Activated CD4-positive, alpha-beta memory T cell treated with anti-CD3 and anti-CD28 coated beads, Interleukin-2, amount 10 ng/mL, durations not matched to agents 7 days and 5 days (primary cell): ENCODE measurements at regions not wholly inside any gene's neighbourhood (a gene's known extent, or its start where the extent isn't known, plus 50 kb on each side); places are given as distances from the start of the nearest gene placed in this dataset.
"Not testable (repeated sequence)": the region's sequence is repeated elsewhere in the genome, so short reads cannot be mapped to it uniquely, and the experiment has no call there.

Experiments
- CTCF ChIA-PET: fragments of 350-600 bp; sonication (Branson Sonifier 250); formaldehyde crosslinking; loops from one replicate; lab custom pipeline; 2021; ENCODE audit warnings: antibody characterized with exemption, inconsistent platforms; lab: Charles Lee
- POLR2A ChIA-PET: fragments of 350-600 bp; sonication (Branson Sonifier 250); formaldehyde crosslinking; loops from one replicate; lab custom pipeline; 2021; ENCODE audit warnings: antibody characterized with exemption; lab: Charles Lee
- DNase-seq: peaks from one replicate; pipeline ENCODE4 v3.0.0-alpha.2; 2020
- H3K27ac Mint-ChIP-seq: one replicate; pipeline ENCODE4 v1.8.0; 2021; ENCODE audit warnings: mild to moderate bottlenecking, mixed read lengths
- H3K27me3 Mint-ChIP-seq: one replicate; pipeline ENCODE4 v1.8.0; 2021; ENCODE audit warnings: mixed read lengths
- H3K36me3 Mint-ChIP-seq: one replicate; pipeline ENCODE4 v1.8.0; 2021; ENCODE audit warnings: low read depth, mixed read lengths
- H3K4me1 Mint-ChIP-seq: one replicate; pipeline ENCODE4 v1.8.0; 2021; ENCODE audit warnings: mixed read lengths
- H3K4me3 Mint-ChIP-seq: one replicate; pipeline ENCODE4 v1.8.0; 2021; ENCODE audit warnings: mild to moderate bottlenecking, mixed read lengths
- H3K9me3 Mint-ChIP-seq: one replicate; pipeline ENCODE4 v1.8.0; 2021; ENCODE audit warnings: mixed read lengths

DNA sequence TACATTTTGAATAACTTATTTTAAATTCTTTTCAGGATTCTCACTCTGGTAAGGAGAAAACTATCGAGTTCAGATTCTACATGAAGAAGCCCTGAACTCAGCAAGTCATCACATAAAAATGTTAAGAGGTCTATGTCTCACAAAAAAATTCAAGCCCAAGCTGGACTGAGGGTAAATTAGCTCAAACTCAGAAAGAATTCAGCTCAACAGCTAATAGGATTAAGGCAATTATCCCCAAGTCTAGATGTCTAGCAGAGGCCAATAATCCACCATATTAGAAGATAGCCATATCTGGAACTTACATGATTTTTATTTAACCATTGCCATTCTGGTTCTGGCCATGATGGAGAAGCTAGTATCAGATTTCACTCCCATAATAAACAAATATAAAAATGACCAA lies 909.7 kb downstream of the PLOD2 start:
- H3K4me3 Mint-ChIP-seq = no peak overlapping the region
- H3K27me3 Mint-ChIP-seq = no peaks in the 10 kb centered on the region

DNA sequence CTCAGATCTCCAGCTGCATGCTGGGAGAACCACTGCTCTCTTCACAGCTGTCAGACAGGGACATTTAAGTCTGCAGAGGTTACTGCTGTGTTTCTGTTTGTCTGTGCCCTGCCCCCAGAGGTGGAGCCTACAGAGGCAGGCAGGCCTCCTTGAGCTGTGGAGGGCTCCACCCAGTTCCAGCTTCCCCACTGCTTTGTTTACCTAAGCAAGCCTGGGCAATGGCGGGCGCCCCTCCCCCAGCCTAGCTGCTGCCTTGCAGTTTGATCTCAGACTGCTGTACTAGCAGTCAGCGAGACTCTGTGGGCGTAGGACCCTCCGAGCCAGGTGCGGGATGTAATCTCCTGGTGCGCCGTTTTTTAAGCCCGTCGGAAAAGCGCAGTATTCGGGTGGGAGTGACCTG lies 903.0 kb downstream of the PLOD2 start:
- DNase-seq, H3K27me3 Mint-ChIP-seq, H3K4me3 Mint-ChIP-seq, H3K36me3 Mint-ChIP-seq, H3K9me3 Mint-ChIP-seq, CTCF ChIA-PET, H3K4me1 Mint-ChIP-seq, H3K27ac Mint-ChIP-seq, POLR2A ChIA-PET: not testable (repeated sequence)

More for the DNA sequence above, 909.7 kb downstream of the PLOD2 start:
- H3K36me3 Mint-ChIP-seq = no peaks in the 10 kb centered on the region
- no peak overlapping the region for H3K27ac Mint-ChIP-seq
- no peaks in the 10 kb centered on the region for H3K4me1 Mint-ChIP-seq
- DNase-seq = no peak
- POLR2A ChIA-PET = no interaction called here
- CTCF ChIA-PET = no interaction called here
- H3K9me3 Mint-ChIP-seq = peaks cover 15% of the 10 kb centered on the region

DNA sequence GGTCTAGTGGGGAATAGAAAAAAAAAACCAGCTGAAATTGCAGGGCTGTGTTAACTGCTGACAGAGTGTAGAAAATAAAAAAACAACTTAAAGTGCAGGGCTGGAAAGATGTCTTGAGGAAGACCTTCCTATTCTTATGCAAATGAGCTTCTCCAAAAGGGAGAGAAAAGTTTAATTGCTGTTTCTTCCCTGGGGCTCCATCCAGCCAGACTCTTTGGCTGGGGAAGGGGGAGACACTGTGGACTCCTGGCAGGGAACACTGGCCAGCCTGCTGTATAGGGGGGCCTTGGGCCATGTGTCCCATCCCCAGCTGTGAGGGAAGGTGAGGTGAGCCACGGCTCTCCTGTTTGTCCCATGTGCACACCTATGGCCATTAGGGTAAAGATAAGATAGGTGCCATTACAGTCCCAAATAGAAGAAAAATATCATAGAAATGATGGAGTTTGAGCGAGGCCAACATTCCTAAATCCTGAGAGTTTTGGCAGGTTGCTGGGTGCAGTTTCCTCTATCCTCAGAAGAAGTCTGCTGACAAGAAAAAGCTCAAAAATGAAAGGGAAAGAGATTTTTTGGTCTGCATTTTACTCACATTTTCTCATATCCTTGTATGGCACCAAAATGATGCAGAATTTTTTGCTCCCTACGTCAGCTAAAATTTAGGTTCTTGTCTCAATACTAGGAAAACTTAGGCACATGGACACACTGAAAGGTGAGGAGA lies 901.7 kb downstream of the PLOD2 start:
- H3K4me1 Mint-ChIP-seq = no peaks in the 10 kb centered on the region
- no peaks in the 10 kb centered on the region for H3K27me3 Mint-ChIP-seq
- no peaks in the 10 kb centered on the region for H3K36me3 Mint-ChIP-seq
- CTCF ChIA-PET = no interaction called here
- H3K9me3 Mint-ChIP-seq = peaks cover 2% of the 10 kb centered on the region
- H3K27ac Mint-ChIP-seq = no peak overlapping the region
- DNase-seq = no peak
- POLR2A ChIA-PET = no interaction called here
- no peak overlapping the region for H3K4me3 Mint-ChIP-seq

DNA sequence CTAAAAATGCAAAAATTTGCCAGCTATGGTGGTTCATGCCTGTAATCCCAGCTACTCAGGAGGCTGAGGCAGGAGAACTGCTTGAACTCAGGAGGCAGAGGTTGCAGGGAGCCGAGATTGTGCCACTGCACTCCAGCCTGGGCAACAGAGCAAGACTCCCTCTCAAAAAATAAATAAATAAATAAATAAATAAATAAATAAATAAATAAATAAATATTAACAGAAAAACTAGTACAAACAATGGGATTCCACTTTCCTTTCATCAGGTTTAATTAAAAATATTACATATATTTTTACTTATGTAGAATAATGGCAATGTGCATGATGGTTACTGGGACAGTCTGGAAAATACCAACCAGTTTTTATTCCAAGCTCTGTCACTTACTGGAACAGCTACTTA lies 897.5 kb downstream of the PLOD2 start:
- POLR2A ChIA-PET, CTCF ChIA-PET, H3K27me3 Mint-ChIP-seq, H3K27ac Mint-ChIP-seq, H3K9me3 Mint-ChIP-seq, H3K36me3 Mint-ChIP-seq, H3K4me3 Mint-ChIP-seq, H3K4me1 Mint-ChIP-seq, DNase-seq: not testable (repeated sequence)

DNA sequence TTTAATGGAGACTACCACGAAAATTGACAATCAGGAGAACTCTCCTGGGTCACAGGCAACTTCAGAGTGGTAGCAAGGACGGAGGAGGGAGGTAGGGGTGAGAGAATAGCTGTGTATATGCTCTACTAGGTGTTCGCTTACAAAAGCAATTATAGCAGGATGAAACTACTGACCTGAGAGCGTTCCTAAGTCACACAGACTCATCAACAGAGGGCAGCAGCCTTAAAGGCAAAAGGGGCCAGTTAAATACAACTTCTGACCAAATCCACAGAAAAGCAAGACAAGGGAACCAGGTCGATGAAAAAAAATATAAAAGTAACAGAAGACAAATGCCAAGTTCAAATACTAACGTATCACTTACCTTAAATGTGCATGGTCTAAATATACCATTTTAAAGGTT lies 894.6 kb downstream of the PLOD2 start:
- ChIA-PET POLR2A (no interaction called here), CTCF (no interaction called here)
- no peak for DNase-seq
- no peaks in the 10 kb centered on the region for H3K4me1 Mint-ChIP-seq
- no peaks in the 10 kb centered on the region for H3K36me3 Mint-ChIP-seq
- H3K4me3 Mint-ChIP-seq = no peak overlapping the region
- no peak overlapping the region for H3K27ac Mint-ChIP-seq
- H3K27me3 Mint-ChIP-seq = no peaks in the 10 kb centered on the region
- peaks cover 2% of the 10 kb centered on the region for H3K9me3 Mint-ChIP-seq

DNA sequence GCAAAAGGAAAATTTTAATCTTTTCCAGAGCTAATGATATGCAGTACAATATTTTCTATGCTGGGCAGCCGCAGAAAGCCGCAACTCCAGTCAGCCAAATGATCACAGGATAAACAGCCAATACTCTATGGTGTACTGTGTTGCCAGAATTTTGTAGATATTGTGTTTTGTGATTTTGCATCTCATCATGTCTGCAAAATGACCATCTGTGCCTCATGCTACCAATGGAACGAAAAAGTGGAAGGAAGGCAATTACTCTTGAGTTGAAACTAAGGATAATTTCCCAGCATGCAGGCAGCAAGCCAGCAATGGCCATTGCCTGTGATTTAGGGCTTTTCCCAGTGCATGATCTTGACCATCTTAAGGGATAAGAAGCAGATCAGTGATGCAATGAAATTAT lies 891.9 kb downstream of the PLOD2 start:
- Mint-ChIP-seq H3K27me3 (no peaks in the 10 kb centered on the region), H3K4me1 (no peaks in the 10 kb centered on the region), H3K4me3 (no peak overlapping the region), H3K27ac (no peak overlapping the region), H3K36me3 (no peaks in the 10 kb centered on the region), H3K9me3 (peaks cover 2% of the 10 kb centered on the region)
- ChIA-PET CTCF (no interaction called here), POLR2A (no interaction called here)
- no peak for DNase-seq

DNA sequence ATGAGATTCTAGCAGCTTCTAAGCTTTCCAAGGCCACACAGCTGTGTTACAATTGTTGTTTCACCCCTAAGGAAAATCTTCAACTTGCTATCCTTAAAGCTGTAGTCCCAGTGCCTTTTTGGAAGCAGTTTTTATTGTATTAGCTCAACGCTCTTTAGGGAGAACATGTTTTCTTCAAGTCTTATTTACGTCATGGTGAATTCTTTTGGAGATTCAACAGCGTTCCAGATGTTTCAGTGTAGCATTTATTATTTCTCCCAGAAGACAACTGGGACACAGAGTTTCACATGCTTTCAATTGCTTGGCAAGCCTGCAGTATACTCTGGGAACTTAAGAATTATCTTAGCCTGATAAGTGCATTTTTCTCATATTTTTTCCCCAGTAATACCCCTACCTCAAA lies 888.3 kb downstream of the PLOD2 start:
- ChIA-PET CTCF (no interaction called here), POLR2A (no interaction called here)
- no peaks in the 10 kb centered on the region for H3K27me3 Mint-ChIP-seq

DNA sequence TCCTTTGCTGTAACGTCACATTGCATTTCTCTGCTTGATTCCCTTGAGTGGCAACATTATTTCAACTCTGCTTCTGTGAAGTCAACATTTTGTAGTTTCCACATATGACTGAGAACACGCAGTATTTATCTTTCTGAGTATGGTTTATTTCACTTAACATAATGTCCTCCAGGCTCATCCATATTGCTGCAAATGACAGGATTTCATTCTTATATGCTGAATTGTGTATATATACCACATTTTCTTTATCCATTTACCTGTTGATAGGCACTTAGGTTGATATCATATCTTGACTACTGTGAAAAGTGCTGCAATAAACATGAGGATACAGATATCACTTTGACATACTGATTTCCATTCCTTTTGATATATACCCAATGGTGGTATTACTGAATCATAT lies 878.5 kb downstream of the PLOD2 start:
- Mint-ChIP-seq H3K9me3 (peaks cover 4% of the 10 kb centered on the region), H3K27me3 (no peaks in the 10 kb centered on the region), H3K4me3 (no peak overlapping the region), H3K4me1 (no peaks in the 10 kb centered on the region), H3K36me3 (no peaks in the 10 kb centered on the region), H3K27ac (no peak overlapping the region)
- CTCF ChIA-PET = no interaction called here
- DNase-seq = no peak
- POLR2A ChIA-PET = no interaction called here

More for the DNA sequence above, 888.3 kb downstream of the PLOD2 start:
- Mint-ChIP-seq H3K9me3 (peaks cover 4% of the 10 kb centered on the region), H3K4me1 (no peaks in the 10 kb centered on the region), H3K27ac (no peak overlapping the region), H3K36me3 (no peaks in the 10 kb centered on the region), H3K4me3 (no peak overlapping the region)
- no peak for DNase-seq

DNA sequence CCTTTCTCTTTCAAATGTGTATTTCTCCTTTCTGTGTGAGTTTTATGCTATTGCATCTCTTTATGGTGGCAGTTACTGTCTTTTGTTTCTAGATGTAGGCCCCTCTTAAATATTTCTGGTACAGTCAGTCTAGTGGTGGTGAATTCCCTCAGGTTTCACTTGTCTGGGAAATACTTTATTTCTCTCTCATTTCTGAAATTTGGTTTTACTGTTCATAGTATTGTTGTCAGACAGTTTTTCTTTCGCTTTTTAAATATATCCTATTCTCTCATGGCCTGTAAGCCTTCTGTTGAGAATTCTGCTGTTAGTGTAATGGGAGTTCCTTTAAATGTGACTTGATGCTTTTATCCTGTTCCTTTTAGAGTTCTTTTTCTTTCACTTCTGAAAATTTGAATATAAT lies 874.0 kb downstream of the PLOD2 start:
- ChIA-PET CTCF (no interaction called here), POLR2A (no interaction called here)
- H3K27ac Mint-ChIP-seq = no peak overlapping the region
- no peaks in the 10 kb centered on the region for H3K27me3 Mint-ChIP-seq
- no peaks in the 10 kb centered on the region for H3K4me1 Mint-ChIP-seq
- no peak overlapping the region for H3K4me3 Mint-ChIP-seq
- no peaks in the 10 kb centered on the region for H3K36me3 Mint-ChIP-seq
- peaks cover 13% of the 10 kb centered on the region for H3K9me3 Mint-ChIP-seq
- no peak for DNase-seq

DNA sequence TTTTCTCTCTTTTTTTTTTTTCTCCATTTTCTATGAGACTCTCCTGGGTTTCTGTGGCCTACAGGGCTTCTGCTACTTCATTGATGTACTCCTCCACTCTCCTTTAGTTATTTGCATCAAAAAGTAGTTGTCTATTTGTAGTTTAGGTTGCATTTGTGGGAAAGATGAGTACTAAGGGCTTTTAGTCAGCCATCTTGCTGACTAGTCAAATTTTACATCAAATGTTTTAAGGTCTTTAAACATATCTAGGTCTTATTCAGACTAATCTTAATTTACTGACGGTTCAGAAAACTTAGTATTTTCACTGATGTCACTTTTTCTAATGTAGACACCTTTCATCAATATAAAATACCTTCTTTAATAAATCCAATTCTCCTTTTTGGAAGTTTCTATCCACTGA lies 871.0 kb downstream of the PLOD2 start:
- Mint-ChIP-seq H3K4me1 (no peaks in the 10 kb centered on the region), H3K4me3 (no peak overlapping the region)
- POLR2A ChIA-PET = no interaction called here

DNA sequence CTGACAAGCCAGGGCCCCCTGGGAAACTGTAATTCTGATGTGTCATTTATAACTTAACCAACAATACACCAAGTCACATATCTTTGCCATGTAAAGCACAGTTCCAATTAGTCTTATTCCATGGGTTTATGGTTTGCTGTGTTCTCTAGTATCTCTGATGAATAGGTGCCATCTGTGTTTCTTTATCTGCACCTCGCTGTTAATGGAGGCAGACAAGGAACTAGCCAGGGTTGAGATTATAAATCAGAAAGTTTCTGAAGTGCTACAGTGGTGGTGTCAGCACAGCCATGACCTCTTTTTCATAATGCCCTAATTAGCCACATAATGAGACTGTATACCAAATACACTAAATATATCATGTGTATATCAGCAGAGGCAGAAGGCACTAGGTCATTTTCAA lies 866.4 kb downstream of the PLOD2 start:
- no peak overlapping the region for H3K27ac Mint-ChIP-seq
- no peak overlapping the region for H3K4me3 Mint-ChIP-seq
- ChIA-PET POLR2A (no interaction called here), CTCF (no interaction called here)
- H3K27me3 Mint-ChIP-seq = no peaks in the 10 kb centered on the region
- H3K4me1 Mint-ChIP-seq = no peaks in the 10 kb centered on the region
- DNase-seq = no peak
- no peaks in the 10 kb centered on the region for H3K9me3 Mint-ChIP-seq
- no peaks in the 10 kb centered on the region for H3K36me3 Mint-ChIP-seq

More for the DNA sequence above, 871.0 kb downstream of the PLOD2 start:
- Mint-ChIP-seq H3K27me3 (no peaks in the 10 kb centered on the region), H3K27ac (no peak overlapping the region), H3K36me3 (no peaks in the 10 kb centered on the region), H3K9me3 (peaks cover 13% of the 10 kb centered on the region)
- DNase-seq = no peak
- CTCF ChIA-PET = no interaction called here

DNA sequence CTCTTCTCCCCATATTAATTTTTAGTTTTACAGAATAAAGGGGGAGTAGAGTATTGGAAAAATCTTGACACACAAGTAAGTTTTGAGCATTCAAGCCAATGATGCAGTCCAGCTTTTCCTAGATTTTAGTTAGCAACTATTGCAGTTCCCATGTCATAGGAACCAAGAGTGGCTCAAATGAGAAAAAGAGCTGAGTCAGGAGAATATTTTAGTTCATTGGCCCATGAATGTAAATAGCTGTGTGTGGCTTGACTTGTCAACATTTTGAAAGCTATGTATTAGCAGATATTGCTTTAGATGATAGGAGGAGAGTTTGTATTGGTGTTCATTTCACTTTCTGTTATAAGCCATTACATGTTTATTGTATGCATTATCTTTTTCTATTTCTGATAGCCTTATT lies 853.7 kb downstream of the PLOD2 start:
- Mint-ChIP-seq H3K27ac (no peak overlapping the region), H3K9me3 (peaks cover 3% of the 10 kb centered on the region), H3K4me3 (no peak overlapping the region), H3K27me3 (no peaks in the 10 kb centered on the region), H3K4me1 (no peaks in the 10 kb centered on the region), H3K36me3 (no peaks in the 10 kb centered on the region)
- POLR2A ChIA-PET = no interaction called here
- DNase-seq = no peak
- CTCF ChIA-PET = no interaction called here

DNA sequence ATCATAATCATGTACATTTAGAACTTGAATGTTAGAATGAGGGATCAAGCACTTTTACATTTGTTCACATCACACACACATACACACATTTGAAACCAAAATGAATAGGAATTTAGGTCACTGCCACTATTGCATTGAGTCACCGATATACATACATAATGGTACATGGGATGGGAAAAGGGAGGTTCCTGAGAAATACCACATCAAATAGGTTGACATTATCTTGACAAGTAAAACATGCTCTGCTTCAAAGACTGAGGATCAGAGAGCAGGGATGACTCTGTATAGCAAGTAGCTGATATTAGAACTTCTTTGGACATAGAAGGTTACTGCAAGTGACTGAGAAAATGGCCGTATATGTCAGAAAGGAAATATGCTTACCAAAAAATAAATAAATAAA lies 847.2 kb downstream of the PLOD2 start:
- Mint-ChIP-seq H3K27ac (no peak overlapping the region), H3K27me3 (no peaks in the 10 kb centered on the region), H3K36me3 (no peaks in the 10 kb centered on the region), H3K4me3 (no peak overlapping the region), H3K9me3 (no peaks in the 10 kb centered on the region), H3K4me1 (no peaks in the 10 kb centered on the region)
- POLR2A ChIA-PET = no interaction called here
- CTCF ChIA-PET = no interaction called here
- DNase-seq = no peak

DNA sequence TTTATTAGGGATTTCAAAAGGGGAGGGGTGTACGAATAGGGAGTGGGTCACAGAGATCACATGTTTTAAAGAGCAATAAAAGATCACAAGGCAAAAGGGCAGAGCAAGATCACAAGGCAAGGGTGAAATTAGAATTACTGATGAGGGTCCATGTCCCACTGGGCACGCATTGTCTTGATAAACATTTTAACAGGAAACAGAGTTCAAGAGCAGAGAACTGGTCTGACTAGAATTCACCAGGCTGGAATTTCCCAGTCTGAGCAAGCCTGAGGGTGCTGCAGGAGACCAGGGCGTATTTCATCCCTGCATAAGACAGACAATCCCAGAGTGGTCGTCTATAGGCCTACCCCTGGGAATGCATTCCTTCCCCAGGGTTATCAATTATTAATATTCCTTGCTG lies 844.7 kb downstream of the PLOD2 start:
- CTCF ChIA-PET, POLR2A ChIA-PET: not testable (repeated sequence)

More for the DNA sequence above, 844.7 kb downstream of the PLOD2 start:
- H3K27me3 Mint-ChIP-seq, H3K27ac Mint-ChIP-seq, H3K4me3 Mint-ChIP-seq, H3K36me3 Mint-ChIP-seq, H3K9me3 Mint-ChIP-seq, DNase-seq, H3K4me1 Mint-ChIP-seq: not testable (repeated sequence)
